Mesenchymal stem cell (in vitro differentiated cells and primary cell): ENCODE measurements at regions not wholly inside any gene's neighbourhood (a gene's known extent, or its start where the extent isn't known, plus 50 kb on each side); places are given as distances from the start of the nearest gene placed in this dataset.

Experiments
- DNase-seq: peaks from one replicate; pipeline ENCODE4 v3.0.0-alpha.2; 2013
- H2AFZ ChIP-seq: one replicate; pipeline ENCODE4 v1.6.1; 2013; ENCODE audit warnings: low read depth, mild to moderate bottlenecking, control low read depth, inconsistent platforms, low read length, moderate library complexity
- H2AK5ac ChIP-seq: 2 replicates; pipeline ENCODE4 v1.6.1; 2013; ENCODE audit warnings: low read length, moderate library complexity, mild to moderate bottlenecking, inconsistent platforms; ENCODE audit not compliant: severe bottlenecking
- H2BK120ac ChIP-seq: one replicate; pipeline ENCODE4 v1.6.1; 2013; ENCODE audit warnings: low read depth, mild to moderate bottlenecking, inconsistent platforms, low read length, moderate library complexity
- H2BK12ac ChIP-seq, 2 experiments: one replicate each; pipeline ENCODE4 v1.6.1; 2013; ENCODE audit warnings: inconsistent platforms in 2 of 2, low read length in 2 of 2, mild to moderate bottlenecking in 2 of 2, moderate library complexity in 2 of 2, control low read depth in 1 of 2
- H2BK15ac ChIP-seq: one replicate; pipeline ENCODE4 v1.6.1; 2013; ENCODE audit warnings: mild to moderate bottlenecking, low read depth, inconsistent platforms; ENCODE audit not compliant: poor library complexity, severe bottlenecking
- H2BK5ac ChIP-seq: 2 replicates; pipeline ENCODE4 v1.6.1; 2013; ENCODE audit warnings: low read depth, mild to moderate bottlenecking, low read length, control low read depth, inconsistent platforms; ENCODE audit not compliant: poor library complexity, severe bottlenecking
- H3K14ac ChIP-seq, 2 experiments: one replicate each; pipeline ENCODE4 v1.6.1; 2013; ENCODE audit warnings: inconsistent platforms in 2 of 2, low read length in 2 of 2, control low read depth in 1 of 2, mild to moderate bottlenecking in 1 of 2, moderate library complexity in 1 of 2
- H3K18ac ChIP-seq, 2 experiments: one replicate each; pipeline ENCODE4 v1.6.1; 2013; ENCODE audit warnings: inconsistent platforms in 2 of 2, low read length in 2 of 2, control low read depth in 1 of 2, low read depth in 1 of 2, mild to moderate bottlenecking in 1 of 2
- H3K23ac ChIP-seq, 2 experiments: one replicate each; pipeline ENCODE4 v1.6.1; 2013; ENCODE audit warnings: inconsistent platforms in 2 of 2, low read length in 2 of 2, mild to moderate bottlenecking in 2 of 2, moderate library complexity in 2 of 2, control low read depth in 1 of 2
- H3K27ac ChIP-seq: 2 replicates; pipeline ENCODE4 v1.5.1; 2013; ENCODE audit warnings: mild to moderate bottlenecking, moderate library complexity, low read length, control low read depth, inconsistent platforms; ENCODE audit not compliant: poor library complexity, severe bottlenecking
- H3K27me3 ChIP-seq, 2 experiments: 2 replicates each; pipeline versions ENCODE4 v1.6.1 to v1.7.0; 2013; ENCODE audit warnings: low read length in 2 of 2, mild to moderate bottlenecking in 2 of 2, moderate library complexity in 2 of 2, control low read depth in 1 of 2, inconsistent platforms in 1 of 2; ENCODE audit not compliant: control insufficient read depth in 1 of 2, insufficient read depth in 1 of 2
- H3K36me3 ChIP-seq, 2 experiments: 2 replicates each; pipeline versions ENCODE4 v1.6.1 to v1.7.0; 2013; ENCODE audit warnings: low read length in 2 of 2, control low read depth in 1 of 2, inconsistent platforms in 1 of 2, low read depth in 1 of 2, mild to moderate bottlenecking in 1 of 2; ENCODE audit not compliant: insufficient read depth in 2 of 2, control insufficient read depth in 1 of 2
- H3K4ac ChIP-seq, 2 experiments: one replicate each; pipeline ENCODE4 v1.6.1; 2013; ENCODE audit warnings: inconsistent platforms in 2 of 2, low read length in 2 of 2, mild to moderate bottlenecking in 2 of 2, moderate library complexity in 2 of 2, control low read depth in 1 of 2, low read depth in 1 of 2
- H3K4me1 ChIP-seq: 2 replicates; pipeline ENCODE4 v1.6.1; 2013; ENCODE audit warnings: low read depth, low read length, control low read depth; ENCODE audit not compliant: control insufficient read depth, insufficient read depth
- H3K4me2 ChIP-seq: 2 replicates; pipeline ENCODE4 v1.6.1; 2013; ENCODE audit warnings: low read length, mild to moderate bottlenecking, inconsistent platforms; ENCODE audit not compliant: poor library complexity, severe bottlenecking
- H3K4me3 ChIP-seq, 2 experiments: 2 replicates each; pipeline versions ENCODE4 v1.5.1 to v1.7.0; 2013; ENCODE audit warnings: low read length in 2 of 2, mild to moderate bottlenecking in 2 of 2, control low read depth in 1 of 2, low read depth in 1 of 2; ENCODE audit not compliant: insufficient read depth in 1 of 2
- H3K79me1 ChIP-seq: replicated peaks from 2 replicates; pipeline ENCODE4 v1.6.1; 2013; ENCODE audit warnings: mild to moderate bottlenecking, control low read depth, low read length, inconsistent platforms; ENCODE audit not compliant: poor library complexity, severe bottlenecking
- H3K9ac ChIP-seq: 2 replicates; pipeline ENCODE4 v1.7.0; 2013; ENCODE audit warnings: mild to moderate bottlenecking, low read length, moderate library complexity
- H3K9me3 ChIP-seq: 2 replicates; pipeline ENCODE4 v1.7.0; 2013; ENCODE audit warnings: mild to moderate bottlenecking, low read length; ENCODE audit not compliant: control insufficient read depth
- H4K8ac ChIP-seq: one replicate; pipeline ENCODE4 v1.6.1; 2013; ENCODE audit warnings: inconsistent platforms, mild to moderate bottlenecking, low read length, moderate library complexity
- H4K91ac ChIP-seq: one replicate; pipeline ENCODE4 v1.6.1; 2013; ENCODE audit warnings: mild to moderate bottlenecking, low read length, inconsistent platforms
- WGBS: methylation state at CpG from one replicate; pipeline ENCODE4 v1.1.7; 2013; ENCODE audit warnings: mixed read lengths; 5-methylcytosine and 5-hydroxymethylcytosine counted together

DNA sequence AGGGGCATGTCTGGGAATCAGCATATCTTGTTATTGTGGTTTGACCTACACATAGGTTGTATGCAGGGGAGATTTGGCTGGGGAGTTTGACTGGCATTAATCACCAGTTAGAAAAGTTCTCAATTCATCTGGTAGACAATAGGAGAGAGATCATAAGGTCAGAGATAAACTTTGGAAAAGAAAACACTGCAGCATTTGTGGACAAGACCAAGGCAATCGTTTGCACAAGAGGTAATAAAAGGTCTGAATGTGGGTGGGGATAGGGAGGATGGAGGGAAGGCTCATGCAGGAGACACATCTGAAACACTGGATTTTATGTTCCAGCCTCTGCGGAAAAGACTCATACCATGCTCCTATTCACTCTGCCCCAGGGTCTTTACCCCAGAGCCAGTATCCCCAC is 136.9 kb downstream of the MAIP1 start:
- no peak overlapping the region for H2BK120ac ChIP-seq
- no peak overlapping the region for H3K4me3 ChIP-seq
- no peak overlapping the region for H3K23ac ChIP-seq
- H2BK5ac ChIP-seq: no peak overlapping the region
- no peak overlapping the region for H3K27ac ChIP-seq
- DNase-seq: no peak
- H3K4me2 ChIP-seq: no peak overlapping the region
- H2BK15ac ChIP-seq: no peak overlapping the region
- H3K79me1 ChIP-seq: no peaks in the 10 kb centered on the region
- H2AFZ ChIP-seq: no peak overlapping the region
- no peak overlapping the region for H3K9ac ChIP-seq
- H3K4me1 ChIP-seq: no peaks in the 10 kb centered on the region
- H3K14ac ChIP-seq: no peak overlapping the region
- H3K4ac ChIP-seq: no peak overlapping the region
- no peak overlapping the region for H4K91ac ChIP-seq
- H4K8ac ChIP-seq: no peak overlapping the region
- H2AK5ac ChIP-seq: no peak overlapping the region
- H3K36me3 ChIP-seq: no peaks in the 10 kb centered on the region
- no peaks in the 10 kb centered on the region for H3K9me3 ChIP-seq
- no peak overlapping the region for H3K18ac ChIP-seq
- H2BK12ac ChIP-seq: no peak overlapping the region
- H3K27me3 ChIP-seq: no peaks in the 10 kb centered on the region
- WGBS: 85% methylated on average over 2 of the region's 2 CpGs

DNA sequence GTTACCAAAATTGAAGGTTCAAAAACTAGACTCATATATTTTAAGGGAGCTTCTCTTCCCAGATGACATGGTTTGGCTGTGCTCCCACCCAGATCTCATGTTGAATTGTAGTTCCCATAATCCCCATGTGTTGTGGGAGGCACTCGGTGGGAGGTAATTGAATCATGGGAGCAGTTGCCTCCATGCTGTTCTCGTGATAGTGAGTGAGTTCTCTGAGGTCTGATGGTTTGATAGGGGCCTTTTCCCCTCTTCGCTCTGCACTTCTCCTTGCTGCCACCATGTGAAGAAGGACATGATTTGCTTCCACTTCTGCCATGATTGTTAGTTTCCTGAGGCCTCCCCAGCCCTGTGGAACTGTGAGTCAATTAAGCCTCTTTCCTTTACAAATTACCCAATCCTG is 140.1 kb downstream of the MAIP1 start:
- Histone ChIP-seq H3K4me2 (no peak overlapping the region), H3K36me3 (no peaks in the 10 kb centered on the region), H4K91ac (no peak overlapping the region), H2BK120ac (no peak overlapping the region), H3K9ac (no peak overlapping the region), H4K8ac (no peak overlapping the region), H3K4ac (no peak overlapping the region), H2AFZ (no peak overlapping the region), H3K27me3 (no peaks in the 10 kb centered on the region), H3K9me3 (no peaks in the 10 kb centered on the region), H2BK12ac (no peak overlapping the region), H3K4me1 (no peaks in the 10 kb centered on the region), H3K27ac (no peak overlapping the region), H2BK15ac (no peak overlapping the region), H3K4me3 (no peak overlapping the region), H3K18ac (no peak overlapping the region), H2BK5ac (no peak overlapping the region), H3K23ac (no peak overlapping the region), H3K79me1 (no peaks in the 10 kb centered on the region), H2AK5ac (no peak overlapping the region), H3K14ac (no peak overlapping the region)
- no peak for DNase-seq
- WGBS: 87% methylated on average over 3 of the region's 3 CpGs

DNA sequence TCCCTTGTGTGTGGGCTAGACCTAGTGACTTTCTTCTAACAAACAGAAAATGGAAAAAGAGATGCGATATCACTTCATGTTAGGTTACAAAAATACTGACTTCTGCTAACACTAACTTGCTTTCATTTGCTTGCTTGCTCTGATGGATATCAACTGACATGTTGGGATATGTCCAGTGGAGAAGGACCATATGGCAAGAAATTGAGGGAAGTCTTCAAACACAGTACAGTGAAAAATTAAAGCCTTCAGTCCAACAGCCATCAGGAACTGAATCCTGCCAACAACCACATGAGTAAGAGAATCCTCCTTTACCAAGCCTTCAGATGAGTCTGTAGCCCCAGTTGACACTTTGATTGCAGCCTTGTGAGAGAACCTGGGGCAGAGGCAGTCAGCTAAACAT is 143.9 kb downstream of the MAIP1 start:
- WGBS: 100% methylated on average over 1 of the region's 1 CpG
- H3K9me3 ChIP-seq: peaks cover 5% of the 10 kb centered on the region
- H2AK5ac ChIP-seq: no peak overlapping the region
- no peak overlapping the region for H2BK5ac ChIP-seq
- H3K4me2 ChIP-seq: no peak overlapping the region
- no peak overlapping the region for H2BK12ac ChIP-seq
- no peak overlapping the region for H3K18ac ChIP-seq
- no peaks in the 10 kb centered on the region for H3K36me3 ChIP-seq
- DNase-seq: no peak
- no peak overlapping the region for H3K14ac ChIP-seq
- H2BK120ac ChIP-seq: no peak overlapping the region
- H3K4me1 ChIP-seq: no peaks in the 10 kb centered on the region
- no peak overlapping the region for H3K27ac ChIP-seq
- H3K4me3 ChIP-seq: no peak overlapping the region
- H3K27me3 ChIP-seq: no peaks in the 10 kb centered on the region
- no peak overlapping the region for H3K4ac ChIP-seq
- H3K9ac ChIP-seq: no peak overlapping the region
- H3K23ac ChIP-seq: no peak overlapping the region
- H4K91ac ChIP-seq: no peak overlapping the region
- H2AFZ ChIP-seq: no peak overlapping the region
- H4K8ac ChIP-seq: no peak overlapping the region
- H2BK15ac ChIP-seq: no peak overlapping the region
- no peaks in the 10 kb centered on the region for H3K79me1 ChIP-seq

DNA sequence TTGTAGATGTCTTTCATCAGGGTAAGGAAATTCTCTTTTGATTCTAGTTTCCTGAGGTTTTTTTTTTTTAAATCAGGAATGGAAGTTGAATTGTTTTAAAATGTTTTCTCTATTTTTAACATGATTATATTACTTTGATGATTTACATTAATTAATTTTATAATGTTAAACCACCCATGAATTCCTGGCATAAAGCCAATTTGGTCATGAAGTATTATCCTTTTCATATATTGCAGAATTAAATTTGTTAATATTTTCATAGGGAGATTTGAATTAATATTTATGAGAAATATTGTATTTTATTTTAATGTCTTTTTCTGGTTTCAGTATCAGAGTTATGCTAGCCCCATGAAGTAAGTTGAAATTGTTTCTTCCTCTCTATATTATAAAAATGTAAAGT is 144.6 kb downstream of the MAIP1 start:
- Histone ChIP-seq H3K4me1 (no peaks in the 10 kb centered on the region), H3K27me3 (no peaks in the 10 kb centered on the region), H3K4me2 (no peak overlapping the region), H2BK12ac (no peak overlapping the region), H2BK5ac (no peak overlapping the region), H4K91ac (no peak overlapping the region), H3K36me3 (no peaks in the 10 kb centered on the region), H3K14ac (no peak overlapping the region), H3K9me3 (peaks cover 5% of the 10 kb centered on the region), H3K9ac (no peak overlapping the region), H3K27ac (no peak overlapping the region), H2AFZ (no peak overlapping the region), H3K4me3 (no peak overlapping the region), H2BK15ac (no peak overlapping the region), H3K23ac (no peak overlapping the region), H3K18ac (no peak overlapping the region), H3K79me1 (no peaks in the 10 kb centered on the region), H3K4ac (no peak overlapping the region), H2AK5ac (no peak overlapping the region), H4K8ac (no peak overlapping the region), H2BK120ac (no peak overlapping the region)
- DNase-seq: no peak
